G401.6 (cell line): ENCODE measurements at regions not wholly inside any gene's neighbourhood (a gene's known extent, or its start where the extent isn't known, plus 50 kb on each side); places are given as distances from the start of the nearest gene placed in this dataset.
"Not testable (repeated sequence)": the region's sequence is repeated elsewhere in the genome, so short reads cannot be mapped to it uniquely, and the experiment has no call there.

Source experiments
- FAIRE-seq: peaks from 2 replicates; lab custom pipeline; 2012; peaks lifted over from hg19 to GRCh38; lab: Jason Lieb, UNC

- no peak for FAIRE-seq
Measured at GRCh38 chrX:129161108-129161507, 362.2 kb downstream of the SMARCA1 start.

GRCh38 chrX:129158505-129158904 lies 364.8 kb downstream of the SMARCA1 start:
- FAIRE-seq, result no peak

GRCh38 chrX:129145840-129146272 lies 377.4 kb downstream of the SMARCA1 start:
- no peak for FAIRE-seq

GRCh38 chrX:129145385-129145784 lies 377.9 kb downstream of the SMARCA1 start:
- no peak for FAIRE-seq

GRCh38 chrX:129144172-129145038 lies 378.9 kb downstream of the SMARCA1 start:
- no peak for FAIRE-seq

GRCh38 chrX:129139837-129140598 lies 383.3 kb downstream of the SMARCA1 start:
- FAIRE-seq, result no peak

- FAIRE-seq, result no peak
Measured at GRCh38 chrX:129125122-129125914, 398.0 kb downstream of the SMARCA1 start.

- no peak for FAIRE-seq
Measured at GRCh38 chrX:129123795-129124194, 399.5 kb downstream of the SMARCA1 start.

GRCh38 chrX:129116676-129117470 lies 406.4 kb downstream of the SMARCA1 start:
- FAIRE-seq, result no peak

- no peak for FAIRE-seq
Measured at GRCh38 chrX:129115935-129116334, 407.4 kb downstream of the SMARCA1 start.

- no peak for FAIRE-seq
Measured at GRCh38 chrX:129115104-129115503, 408.2 kb downstream of the SMARCA1 start.

GRCh38 chrX:129111081-129111798 lies 412.1 kb downstream of the SMARCA1 start:
- FAIRE-seq, result no peak

GRCh38 chrX:129108936-129109335 lies 414.4 kb downstream of the SMARCA1 start:
- FAIRE-seq, result no peak

- no peak for FAIRE-seq
Measured at GRCh38 chrX:129099207-129099606, 424.1 kb downstream of the SMARCA1 start.

GRCh38 chrX:129097668-129098067 lies 425.6 kb downstream of the SMARCA1 start:
- FAIRE-seq, result no peak

- FAIRE-seq, result no peak
Measured at GRCh38 chrX:129093706-129094105, 429.6 kb downstream of the SMARCA1 start.

GRCh38 chrX:129092757-129093156 lies 430.5 kb downstream of the SMARCA1 start:
- FAIRE-seq, result no peak

GRCh38 chrX:129092242-129092641 lies 431.0 kb downstream of the SMARCA1 start:
- FAIRE-seq, result no peak

GRCh38 chrX:129091097-129091496 lies 432.2 kb downstream of the SMARCA1 start:
- no peak for FAIRE-seq

GRCh38 chrX:129086802-129087201 lies 436.5 kb downstream of the SMARCA1 start:
- FAIRE-seq, result no peak

- FAIRE-seq, result not testable (repeated sequence)
Measured at GRCh38 chrX:129084291-129084690, 439.0 kb downstream of the SMARCA1 start.
